Fibroblast of mammary gland (primary cell): ENCODE measurements at regions not wholly inside any gene's neighbourhood (a gene's known extent, or its start where the extent isn't known, plus 50 kb on each side); places are given as distances from the start of the nearest gene placed in this dataset.
A peak's percentile ranks its signal among the peaks of the same experiment; 100 is the strongest.

ENCODE experiments used
- DNase-seq: peaks from one replicate; pipeline ENCODE4 v3.0.0-alpha.2; 2010; ENCODE audit warnings: low read depth
- H3K4me3 ChIP-seq: 2 replicates; pipeline ENCODE4 v1.5.1; 2011; ENCODE audit warnings: low read depth, mild to moderate bottlenecking, low read length, moderate library complexity; ENCODE audit not compliant: control insufficient read depth
- CTCF ChIP-seq: conservative IDR thresholded peaks from 2 replicates; pipeline ENCODE4 v1.5.1; 2011; ENCODE audit warnings: low read depth, low read length, inconsistent platforms; ENCODE audit not compliant: control insufficient read depth, insufficient read depth

- DNase-seq: no peak
- H3K4me3 ChIP-seq: no peak overlapping the region
- no peak for TF ChIP-seq CTCF
Observed at GRCh38 chr2:126568734-126569133, 87.2 kb upstream of the GYPC start.

- no peak overlapping the region for H3K4me3 ChIP-seq
- no peak for DNase-seq
- no peak for TF ChIP-seq CTCF
Observed at GRCh38 chr2:126571403-126571802, 84.6 kb upstream of the GYPC start.

- no peak for DNase-seq
- no peak for TF ChIP-seq CTCF
- no peak overlapping the region for H3K4me3 ChIP-seq
Observed at GRCh38 chr2:126575631-126576030, 80.3 kb upstream of the GYPC start.

GRCh38 chr2:126579868-126580267 is 76.1 kb upstream of the GYPC start:
- H3K4me3 ChIP-seq: no peak overlapping the region
- no peak for DNase-seq
- no peak for TF ChIP-seq CTCF

- no peak overlapping the region for H3K4me3 ChIP-seq
- DNase-seq: no peak
- TF ChIP-seq CTCF: no peak
Observed at GRCh38 chr2:126586317-126586716, 69.6 kb upstream of the GYPC start.

GRCh38 chr2:126599062-126599461 is 56.9 kb upstream of the GYPC start:
- no peak overlapping the region for H3K4me3 ChIP-seq
- DNase-seq: no peak
- no peak for TF ChIP-seq CTCF

- no peak overlapping the region for H3K4me3 ChIP-seq
- DNase-seq: peak; percentile 1
- no peak for TF ChIP-seq CTCF
Observed at GRCh38 chr2:126600742-126601141, 55.2 kb upstream of the GYPC start.
